Thymus (tissue), 11 donors: ENCODE measurements at regions not wholly inside any gene's neighbourhood (a gene's known extent, or its start where the extent isn't known, plus 50 kb on each side); places are given as distances from the start of the nearest gene placed in this dataset.
"Not testable (repeated sequence)": the region's sequence is repeated elsewhere in the genome, so short reads cannot be mapped to it uniquely, and the experiment has no call there.

Experiments used
- DNase-seq, 9 donors: peaks; one replicate each; pipeline ENCODE4 v3.0.0-alpha.2; 2013; ENCODE audit warnings: low spot score in 9 of 9, low read depth in 6 of 9, missing footprints in 1 of 9
- H3K27ac ChIP-seq, 2 donors: one replicate each; pipeline ENCODE4 v1.5.1; 2013; ENCODE audit warnings: control low read depth in 1 of 2, low read depth in 1 of 2, low read length in 1 of 2, mild to moderate bottlenecking in 1 of 2, moderate library complexity in 1 of 2
- H3K27me3 ChIP-seq, 2 donors: one replicate each; pipeline ENCODE4 v1.5.1; 2013; ENCODE audit warnings: low read length in 1 of 2; ENCODE audit not compliant: control insufficient read depth in 2 of 2, insufficient read depth in 1 of 2
- H3K36me3 ChIP-seq, 2 donors: one replicate each; pipeline ENCODE4 v1.5.1; 2013; ENCODE audit warnings: low read length in 1 of 2, mild to moderate bottlenecking in 1 of 2, moderate library complexity in 1 of 2; ENCODE audit not compliant: control insufficient read depth in 2 of 2, insufficient read depth in 2 of 2
- H3K4me1 ChIP-seq, 2 donors: one replicate each; pipeline ENCODE4 v1.5.1; 2013; ENCODE audit warnings: low read length in 2 of 2; ENCODE audit not compliant: control insufficient read depth in 2 of 2, insufficient read depth in 2 of 2
- H3K4me3 ChIP-seq, 2 donors: one replicate each; pipeline ENCODE4 v1.5.1; 2013; ENCODE audit warnings: low read length in 2 of 2, control low read depth in 1 of 2, mild to moderate bottlenecking in 1 of 2
- H3K9me3 ChIP-seq, 2 donors: one replicate each; pipeline ENCODE4 v1.5.1; 2013; ENCODE audit warnings: low read length in 1 of 2, mild to moderate bottlenecking in 1 of 2; ENCODE audit not compliant: control insufficient read depth in 2 of 2, insufficient read depth in 1 of 2
- WGBS: extraction: QIAGEN DNeasy Blood & Tissue Kit; methylation state at CpG from one replicate; pipeline ENCODE4 v1.1.7; 2013; 5-methylcytosine and 5-hydroxymethylcytosine counted together
- donor health status: healthy.

DNA sequence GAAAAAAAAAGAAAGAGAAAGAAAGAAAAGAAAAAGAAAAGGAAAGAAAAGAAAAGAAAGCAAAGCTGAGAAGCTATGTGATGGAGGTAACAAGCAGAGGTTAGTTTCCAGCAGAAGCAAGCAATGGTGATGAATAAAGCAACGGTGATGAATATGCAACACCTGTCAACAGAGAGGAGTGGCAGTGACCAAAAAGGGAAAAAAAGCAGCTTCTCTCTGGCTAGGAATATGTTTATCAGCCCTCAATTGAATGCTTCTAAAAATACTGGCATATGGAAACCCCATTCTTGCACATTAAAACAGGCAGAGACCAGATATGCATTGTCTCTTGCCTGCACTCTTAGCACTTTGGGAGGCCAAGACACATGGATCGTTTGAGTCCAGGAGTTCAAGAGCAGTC, 100.9 kb downstream of the GJA1 start:
- no peaks in the 10 kb centered on the region for H3K27me3 ChIP-seq
- no peak overlapping the region for H3K27ac ChIP-seq
- H3K9me3 ChIP-seq = no peaks in the 10 kb centered on the region
- DNase-seq = no peak
- 94% methylated on average over 2 of the region's 2 CpGs for WGBS
- H3K36me3 ChIP-seq = no peaks in the 10 kb centered on the region
- H3K4me1 ChIP-seq = no peaks in the 10 kb centered on the region
- H3K4me3 ChIP-seq = no peak overlapping the region

DNA sequence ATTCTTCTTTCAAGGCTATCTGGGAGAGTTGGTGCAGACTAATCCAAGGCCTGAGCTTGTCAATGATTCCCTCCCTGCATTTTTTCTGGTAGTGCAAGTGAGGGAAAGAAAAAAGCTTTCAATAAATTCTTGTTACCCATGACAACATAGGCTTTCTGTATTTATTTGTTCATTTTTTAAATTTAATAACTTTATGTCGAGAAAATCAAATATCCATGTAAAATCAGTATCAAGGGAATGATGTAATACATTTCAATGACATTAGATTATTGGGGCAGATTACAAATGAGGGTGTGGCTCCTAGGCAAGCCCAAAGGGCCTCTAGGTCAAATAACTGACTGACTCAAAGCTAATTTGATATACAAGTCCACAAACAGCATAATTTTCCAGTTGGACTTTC, 104.0 kb downstream of the GJA1 start:
- H3K9me3 ChIP-seq = no peaks in the 10 kb centered on the region
- DNase-seq = no peak
- H3K4me1 ChIP-seq = no peaks in the 10 kb centered on the region
- no peak overlapping the region for H3K4me3 ChIP-seq
- no peak overlapping the region for H3K27ac ChIP-seq
- H3K36me3 ChIP-seq = no peaks in the 10 kb centered on the region
- no peaks in the 10 kb centered on the region for H3K27me3 ChIP-seq
- 92% methylated on average over 1 of the region's 1 CpG for WGBS

DNA sequence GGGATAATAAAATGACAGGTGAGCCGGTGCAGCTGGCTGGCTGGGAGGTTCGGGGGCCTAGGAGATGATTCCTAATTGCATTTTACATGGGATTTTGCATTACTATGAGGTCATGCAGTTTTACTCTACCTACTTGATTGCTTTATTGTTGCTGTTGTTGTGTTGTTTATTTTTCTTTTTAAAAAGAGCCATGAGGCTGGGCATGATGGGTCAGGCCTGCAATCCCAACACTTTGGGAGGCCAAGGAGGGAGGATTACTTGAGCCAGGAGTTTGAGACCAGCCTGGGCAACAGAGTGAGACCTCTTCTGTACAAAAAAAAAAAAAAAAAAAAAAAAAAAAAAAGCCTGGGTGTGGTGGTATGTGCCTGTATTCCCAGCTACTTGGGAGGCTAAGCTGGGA, 104.8 kb downstream of the GJA1 start:
- Histone ChIP-seq H3K4me3 (no peak overlapping the region), H3K36me3 (no peaks in the 10 kb centered on the region), H3K9me3 (no peaks in the 10 kb centered on the region), H3K27ac (no peak overlapping the region), H3K27me3 (no peaks in the 10 kb centered on the region), H3K4me1 (no peaks in the 10 kb centered on the region)
- DNase-seq = no peak
- WGBS = 86% methylated on average over 2 of the region's 2 CpGs

DNA sequence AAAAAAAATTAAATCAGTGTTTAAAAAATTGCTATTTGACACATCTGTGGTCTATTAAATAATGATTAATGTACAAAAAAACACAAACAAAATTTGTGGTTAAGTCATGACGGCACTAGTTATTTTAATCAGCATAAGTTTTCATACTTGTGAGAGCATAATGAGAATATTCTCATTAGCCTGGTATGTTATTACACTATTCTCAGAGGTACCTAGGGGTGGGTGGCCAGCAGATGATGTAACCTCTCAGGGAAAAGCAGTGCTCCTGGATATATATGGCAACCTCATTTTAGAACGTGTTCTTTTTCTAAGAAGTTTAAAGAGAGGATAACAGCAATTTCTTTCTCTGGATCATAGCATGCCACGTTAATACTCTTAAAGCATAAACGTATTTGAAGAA, 109.2 kb downstream of the GJA1 start:
- WGBS = 91% methylated on average over 4 of the region's 4 CpGs
- H3K4me1 ChIP-seq = no peaks in the 10 kb centered on the region
- no peak overlapping the region for H3K4me3 ChIP-seq
- no peak overlapping the region for H3K27ac ChIP-seq
- H3K36me3 ChIP-seq = no peaks in the 10 kb centered on the region
- no peaks in the 10 kb centered on the region for H3K9me3 ChIP-seq
- DNase-seq = no peak
- no peaks in the 10 kb centered on the region for H3K27me3 ChIP-seq

DNA sequence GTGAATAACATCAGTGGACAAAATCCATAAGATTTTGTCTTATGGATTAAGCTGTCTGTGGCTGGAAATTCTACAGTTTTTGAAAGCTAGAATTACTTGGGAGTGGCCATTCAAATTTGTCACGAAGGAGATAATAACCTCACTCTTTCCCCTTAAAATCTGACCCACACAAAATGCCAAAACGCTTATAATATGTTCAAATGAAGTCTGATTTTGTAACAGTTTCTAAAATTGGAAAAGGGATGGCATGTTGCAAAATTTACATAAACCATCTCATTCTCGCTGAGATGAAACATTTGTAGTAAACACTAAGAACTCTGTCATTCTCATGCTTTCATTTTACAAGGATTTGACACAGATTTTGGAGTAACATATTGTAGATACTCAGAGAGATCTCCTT, 112.7 kb downstream of the GJA1 start:
- Histone ChIP-seq H3K4me3 (no peak overlapping the region), H3K27ac (no peak overlapping the region), H3K9me3 (no peaks in the 10 kb centered on the region), H3K36me3 (no peaks in the 10 kb centered on the region), H3K27me3 (no peaks in the 10 kb centered on the region), H3K4me1 (no peaks in the 10 kb centered on the region)
- no peak for DNase-seq
- WGBS = 85% methylated on average over 3 of the region's 3 CpGs

DNA sequence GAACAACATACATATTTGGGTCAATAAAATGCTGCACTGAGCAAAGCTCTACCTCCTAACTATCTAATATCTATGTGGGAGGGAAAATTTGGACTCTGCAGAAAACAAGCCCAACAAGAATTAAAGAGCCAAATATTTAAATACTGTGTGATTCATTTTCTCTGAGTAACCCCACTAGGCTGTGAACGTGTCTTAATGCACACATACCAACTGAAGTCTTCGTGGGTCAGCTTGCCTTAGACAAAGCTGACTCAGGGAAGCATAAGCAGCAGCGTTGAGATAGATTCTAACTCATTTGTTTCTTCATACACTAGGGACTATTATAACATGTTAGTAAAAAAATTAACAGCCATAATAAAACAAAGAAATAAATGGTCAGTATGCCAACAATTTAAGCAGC, 114.3 kb downstream of the GJA1 start:
- Histone ChIP-seq H3K27me3 (no peaks in the 10 kb centered on the region), H3K36me3 (no peaks in the 10 kb centered on the region), H3K4me1 (no peaks in the 10 kb centered on the region), H3K4me3 (no peak overlapping the region), H3K27ac (no peak overlapping the region), H3K9me3 (no peaks in the 10 kb centered on the region)
- WGBS = 90% methylated on average over 3 of the region's 3 CpGs
- no peak for DNase-seq

DNA sequence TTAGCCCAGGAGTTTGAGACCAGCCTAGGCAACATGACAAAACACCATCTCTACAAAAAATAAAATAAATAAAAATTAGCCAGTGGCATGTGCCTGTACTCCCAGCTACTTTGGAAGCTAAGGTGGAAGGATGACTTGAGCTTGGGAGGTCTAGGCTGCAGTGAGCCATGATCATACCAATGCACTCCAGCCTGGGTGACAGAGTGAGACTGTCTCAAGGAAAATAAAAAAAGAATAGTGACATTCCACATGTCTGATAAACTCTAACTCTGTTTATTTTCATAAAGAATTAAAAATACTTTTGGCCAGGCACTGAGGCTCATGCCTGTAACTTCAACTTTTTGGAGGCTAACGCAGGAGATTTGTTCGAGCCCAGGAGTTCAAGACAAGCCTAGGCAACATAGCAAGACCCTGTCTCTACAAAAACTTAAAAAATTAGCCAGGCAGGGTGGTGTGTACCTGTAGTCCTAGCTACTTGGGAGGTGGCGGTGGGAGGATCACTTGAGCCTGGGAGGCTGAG, 115.1 kb downstream of the GJA1 start:
- H3K27me3 ChIP-seq = no peaks in the 10 kb centered on the region
- DNase-seq = no peak
- no peaks in the 10 kb centered on the region for H3K4me1 ChIP-seq
- WGBS = 97% methylated on average over 3 of the region's 3 CpGs
- H3K9me3 ChIP-seq = no peaks in the 10 kb centered on the region
- H3K36me3 ChIP-seq = no peaks in the 10 kb centered on the region
- H3K4me3 ChIP-seq = no peak overlapping the region
- H3K27ac ChIP-seq = no peak overlapping the region

DNA sequence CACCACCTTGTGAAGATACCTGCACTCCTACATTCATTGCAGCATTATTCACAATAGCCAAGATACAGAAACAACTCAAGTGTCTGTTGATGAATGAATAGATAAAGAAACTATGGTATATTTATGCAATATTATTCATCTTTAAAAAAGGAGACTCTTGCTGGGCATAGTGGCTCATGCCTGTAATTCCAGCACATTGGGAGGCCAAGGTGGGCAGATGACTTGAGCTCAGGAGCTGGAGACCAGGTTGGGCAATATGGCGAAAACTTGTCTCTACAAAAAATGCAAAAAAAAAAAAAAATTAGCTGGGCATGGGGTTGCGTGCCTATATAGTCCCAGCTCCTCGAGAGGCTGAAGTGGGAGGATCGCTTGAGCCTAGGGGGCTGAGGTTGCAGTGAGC, 119.8 kb downstream of the GJA1 start:
- H3K27ac ChIP-seq = no peak overlapping the region
- 95% methylated on average over 4 of the region's 4 CpGs for WGBS
- H3K4me3 ChIP-seq = no peak overlapping the region
- no peaks in the 10 kb centered on the region for H3K27me3 ChIP-seq
- H3K36me3 ChIP-seq = no peaks in the 10 kb centered on the region
- DNase-seq = no peak
- no peaks in the 10 kb centered on the region for H3K4me1 ChIP-seq
- H3K9me3 ChIP-seq = no peaks in the 10 kb centered on the region

DNA sequence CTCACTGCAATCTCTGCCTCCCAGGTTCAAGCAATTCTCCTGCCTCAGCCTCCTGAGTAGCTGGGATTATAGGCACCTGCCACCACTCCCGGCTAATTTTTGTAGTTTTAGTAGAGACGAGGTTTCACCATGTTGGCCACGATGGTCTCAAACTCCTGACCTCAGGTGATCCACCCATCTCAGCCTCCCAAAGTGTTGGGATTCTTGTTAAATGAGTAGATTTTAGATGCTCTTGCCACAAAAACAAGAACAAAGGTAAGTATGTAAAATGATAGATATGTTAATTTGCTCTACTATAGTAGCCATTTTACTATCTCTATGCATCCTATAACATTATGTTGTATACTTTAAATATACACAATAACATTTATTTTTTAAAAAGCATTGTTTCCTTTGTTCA, 120.7 kb downstream of the GJA1 start:
- not testable (repeated sequence) for H3K36me3 ChIP-seq, H3K27me3 ChIP-seq, DNase-seq, H3K4me3 ChIP-seq, H3K4me1 ChIP-seq, H3K9me3 ChIP-seq, H3K27ac ChIP-seq
- WGBS = 95% methylated on average over 3 of the region's 3 CpGs
